Stimulated activated CD4-positive, alpha-beta T cell treated with anti-CD3 and anti-CD28 coated beads, Interleukin-12 subunit alpha, Interleukin-12 subunit beta, amount 100 ng/mL, for 48 hours (primary cell): ENCODE measurements at regions not wholly inside any gene's neighbourhood (a gene's known extent, or its start where the extent isn't known, plus 50 kb on each side); places are given as distances from the start of the nearest gene placed in this dataset.
"Not testable (repeated sequence)": the region's sequence is repeated elsewhere in the genome, so short reads cannot be mapped to it uniquely, and the experiment has no call there.

Experiments used
- DNase-seq, 3 donors: peaks; one replicate each; pipeline ENCODE4 v3.0.0-alpha.2; 2020; ENCODE audit warnings: low read depth in 2 of 3, low spot score in 1 of 3

DNA sequence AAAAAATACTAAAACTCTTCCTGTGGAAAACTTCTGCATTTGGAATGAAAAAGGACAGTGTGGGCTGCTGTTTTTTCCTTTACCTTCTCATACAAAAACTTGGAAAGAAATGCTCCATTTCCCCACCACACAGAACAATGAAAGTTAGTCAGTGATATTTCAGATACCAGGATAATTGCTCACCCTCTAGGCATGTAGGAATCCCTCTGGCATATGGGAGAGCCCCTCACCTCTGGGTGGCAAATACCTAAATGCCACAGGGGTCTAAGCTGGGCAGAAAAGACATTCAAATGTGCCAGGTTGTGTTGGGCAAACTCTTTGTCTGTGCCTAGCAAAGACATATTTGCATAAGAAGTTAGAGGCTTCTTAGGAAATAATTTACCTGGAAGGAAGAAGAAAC lies 560.3 kb upstream of the NR2F2 start:
- DNase-seq: no peak

DNA sequence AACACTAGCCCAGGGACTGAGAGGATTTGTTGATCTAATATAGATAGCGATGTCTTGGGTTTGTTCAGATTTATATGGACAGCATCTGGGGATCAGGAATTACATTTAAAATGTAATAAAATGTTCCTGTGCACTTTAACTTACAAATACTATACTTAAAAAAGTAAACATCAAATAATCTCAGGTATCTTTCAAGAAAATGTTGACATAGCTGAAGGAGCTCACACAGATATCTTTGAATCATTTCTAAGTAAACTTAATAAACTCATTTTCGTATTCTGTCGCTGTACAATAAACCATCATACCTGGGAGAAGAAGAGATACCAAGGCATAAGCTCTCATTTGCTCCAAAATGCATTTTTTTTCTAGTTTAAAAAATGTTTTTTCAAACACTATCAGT lies 557.5 kb upstream of the NR2F2 start:
- no peak for DNase-seq

- DNase-seq: no peak
These were observed 546.0 kb upstream of the NR2F2 start for GRCh38 chr15:95784508-95784907.

GRCh38 chr15:95785276-95785675 lies 545.2 kb upstream of the NR2F2 start:
- DNase-seq: not testable (repeated sequence)

GRCh38 chr15:95793231-95793630 lies 537.3 kb upstream of the NR2F2 start:
- no peak for DNase-seq

- DNase-seq: no peak
These were observed 535.1 kb upstream of the NR2F2 start for GRCh38 chr15:95795386-95795785.

GRCh38 chr15:95799286-95800200 lies 531.0 kb upstream of the NR2F2 start:
- DNase-seq: no peak

- no peak for DNase-seq
These were observed 526.0 kb upstream of the NR2F2 start for GRCh38 chr15:95804484-95804883.

GRCh38 chr15:95812491-95812890 lies 518.0 kb upstream of the NR2F2 start:
- DNase-seq: no peak

- DNase-seq: no peak
These were observed 515.6 kb upstream of the NR2F2 start for GRCh38 chr15:95814908-95815307.

DNA sequence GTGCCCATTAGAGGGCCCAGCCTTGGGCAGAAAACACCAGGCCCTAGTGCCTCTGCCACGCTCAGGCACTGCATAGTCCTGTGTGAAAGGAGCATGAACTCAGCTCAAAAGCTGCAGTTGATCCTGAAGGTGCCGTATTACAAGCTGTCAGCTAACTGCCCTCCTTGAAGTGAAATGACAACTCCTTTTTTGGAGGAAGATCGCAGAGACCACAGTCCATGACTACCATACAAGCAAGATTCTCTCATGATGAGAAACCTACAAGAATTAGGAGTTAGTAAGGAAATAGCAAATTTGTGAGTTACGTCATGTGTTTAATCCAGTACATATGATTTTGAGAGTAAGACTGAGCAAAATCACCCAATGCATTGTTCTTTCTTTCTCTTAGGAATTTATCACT lies 513.9 kb upstream of the NR2F2 start:
- no peak for DNase-seq

- DNase-seq: no peak
These were observed 507.5 kb upstream of the NR2F2 start for GRCh38 chr15:95822961-95823360.

DNA sequence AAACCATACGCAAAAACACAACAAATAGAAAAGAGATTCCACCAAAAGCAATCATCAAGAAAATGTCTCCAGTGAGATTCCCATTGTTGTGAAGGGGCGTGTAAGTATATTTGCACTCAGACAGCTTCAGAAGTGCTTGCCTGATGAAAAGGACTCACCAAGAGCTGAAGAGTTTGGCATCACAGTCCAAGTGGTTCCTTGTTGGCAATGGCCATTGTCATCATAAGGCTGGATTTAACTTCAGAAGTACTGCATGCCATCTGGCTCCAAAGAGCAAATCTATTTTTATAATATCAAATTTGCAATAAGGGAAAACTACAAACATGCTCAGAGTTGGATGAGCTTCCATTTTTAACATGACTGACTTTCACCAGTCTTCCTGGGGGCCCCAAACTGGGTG lies 505.3 kb upstream of the NR2F2 start:
- no peak for DNase-seq

- DNase-seq: no peak
These were observed 504.7 kb upstream of the NR2F2 start for GRCh38 chr15:95825671-95826411.

- DNase-seq: no peak
These were observed 503.9 kb upstream of the NR2F2 start for GRCh38 chr15:95826412-95827195.

GRCh38 chr15:95829062-95829461 lies 501.4 kb upstream of the NR2F2 start:
- DNase-seq: no peak

GRCh38 chr15:95830281-95830680 lies 500.2 kb upstream of the NR2F2 start:
- DNase-seq: no peak

DNA sequence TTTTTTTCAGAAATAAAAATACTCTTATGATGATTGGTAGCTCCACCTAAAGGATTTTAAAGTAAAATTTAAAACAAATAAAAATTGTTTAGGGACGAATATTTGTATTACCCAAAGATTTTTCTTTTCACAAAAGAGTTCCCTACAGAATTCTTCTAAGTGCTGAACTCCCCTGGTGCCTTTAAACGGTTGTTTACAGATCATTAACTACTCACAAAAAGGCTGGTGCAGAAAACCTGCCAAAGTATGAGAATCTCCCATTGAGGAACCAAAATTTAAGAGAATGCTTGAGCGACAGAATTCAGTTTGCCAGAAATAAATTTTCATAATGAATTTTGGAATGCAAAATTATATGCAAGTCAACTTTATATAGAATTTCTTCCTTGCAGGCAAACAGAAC lies 497.8 kb upstream of the NR2F2 start:
- DNase-seq: no peak

GRCh38 chr15:95834028-95834804 lies 496.3 kb upstream of the NR2F2 start:
- DNase-seq: no peak

DNA sequence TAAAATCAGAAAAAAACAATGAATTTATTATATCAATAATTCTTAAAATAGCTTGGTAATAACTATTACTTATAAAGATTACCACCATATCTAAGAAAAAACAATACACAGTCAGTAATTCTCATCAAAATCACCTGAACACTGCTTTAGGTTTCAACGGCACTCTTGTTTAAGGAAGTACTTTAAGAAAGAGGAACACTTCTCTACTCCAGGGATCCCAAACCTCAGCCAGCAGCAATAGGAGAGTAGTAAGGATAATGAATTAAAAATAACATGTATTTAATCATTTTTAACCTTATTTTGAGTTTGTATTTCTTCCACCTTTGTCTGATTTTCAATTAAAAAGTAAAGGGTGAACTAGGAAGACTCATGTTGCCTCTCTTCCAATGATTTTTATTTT lies 494.0 kb upstream of the NR2F2 start:
- DNase-seq: no peak
